Spinal cord (tissue), 9 donors: ENCODE measurements at regions not wholly inside any gene's neighbourhood (a gene's known extent, or its start where the extent isn't known, plus 50 kb on each side); places are given as distances from the start of the nearest gene placed in this dataset.

Source experiments
- DNase-seq, 6 donors: peaks; one replicate each; pipeline versions ENCODE4 v3.0.0 to v3.0.0-alpha.2; 2013 to 2015; ENCODE audit warnings: low spot score in 6 of 6, low read depth in 4 of 6
- H3K27ac ChIP-seq: one replicate; pipeline ENCODE4 v1.5.1; 2013; ENCODE audit warnings: low read depth, low read length, control low read depth
- H3K27me3 ChIP-seq: one replicate; pipeline ENCODE4 v1.6.1; 2013; ENCODE audit warnings: low read length; ENCODE audit not compliant: control insufficient read depth, insufficient read depth
- H3K36me3 ChIP-seq: one replicate; pipeline ENCODE4 v1.6.1; 2013; ENCODE audit warnings: low read length; ENCODE audit not compliant: control insufficient read depth, insufficient read depth
- H3K4me1 ChIP-seq: one replicate; pipeline ENCODE4 v1.6.1; 2013; ENCODE audit warnings: low read length; ENCODE audit not compliant: control insufficient read depth, insufficient read depth
- H3K4me3 ChIP-seq: one replicate; pipeline ENCODE4 v1.5.1; 2013; ENCODE audit warnings: low read depth, low read length, control low read depth
- H3K9me3 ChIP-seq: one replicate; pipeline ENCODE4 v1.6.1; 2013; ENCODE audit warnings: low read length; ENCODE audit not compliant: control insufficient read depth, insufficient read depth
- WGBS: methylation state at CpG from one replicate; pipeline ENCODE4 v1.1.5; 2013; ENCODE audit warnings: missing lambda C conversion rate; ENCODE audit not compliant: insufficient coverage; 5-methylcytosine and 5-hydroxymethylcytosine counted together
- donor health status: healthy.

GRCh38 chr4:126087101-126087500 lies 772.3 kb downstream of the FAT4 start:
- no peak overlapping the region for H3K27ac ChIP-seq
- H3K9me3 ChIP-seq, result no peaks in the 10 kb centered on the region
- H3K27me3 ChIP-seq, result no peaks in the 10 kb centered on the region
- DNase-seq, result peak in 1 of 6 donors; percentile 44
- H3K4me3 ChIP-seq, result no peak overlapping the region
- H3K4me1 ChIP-seq, result no peaks in the 10 kb centered on the region
- H3K36me3 ChIP-seq, result no peaks in the 10 kb centered on the region

GRCh38 chr4:126097155-126097799 lies 782.5 kb downstream of the FAT4 start:
- H3K9me3 ChIP-seq, result no peaks in the 10 kb centered on the region
- DNase-seq, result no peak
- WGBS, result 100% methylated on average over 2 of the region's 4 CpGs
- H3K36me3 ChIP-seq, result no peaks in the 10 kb centered on the region
- H3K27me3 ChIP-seq, result no peaks in the 10 kb centered on the region
- H3K4me3 ChIP-seq, result no peak overlapping the region
- H3K27ac ChIP-seq, result no peak overlapping the region
- no peaks in the 10 kb centered on the region for H3K4me1 ChIP-seq

GRCh38 chr4:126106658-126107057 lies 791.9 kb downstream of the FAT4 start:
- Histone ChIP-seq H3K4me3 (no peak overlapping the region), H3K9me3 (no peaks in the 10 kb centered on the region), H3K27ac (no peak overlapping the region), H3K27me3 (no peaks in the 10 kb centered on the region), H3K36me3 (no peaks in the 10 kb centered on the region), H3K4me1 (no peaks in the 10 kb centered on the region)
- WGBS, result 88% methylated on average over 4 of the region's 8 CpGs
- DNase-seq, result no peak

GRCh38 chr4:126109836-126110235 lies 795.1 kb downstream of the FAT4 start:
- Histone ChIP-seq H3K27me3 (no peaks in the 10 kb centered on the region), H3K4me3 (no peak overlapping the region), H3K36me3 (no peaks in the 10 kb centered on the region), H3K27ac (no peak overlapping the region), H3K4me1 (no peaks in the 10 kb centered on the region), H3K9me3 (no peaks in the 10 kb centered on the region)
- WGBS, result no CpG with 5 or more reads among the region's 2 CpGs
- DNase-seq, result no peak

- H3K4me3 ChIP-seq, result no peak overlapping the region
- WGBS, result no CpG with 5 or more reads among the region's 1 CpG
Observed at GRCh38 chr4:126113058-126113457, 798.3 kb downstream of the FAT4 start.

GRCh38 chr4:126123611-126124325 lies 809.0 kb downstream of the FAT4 start:
- Histone ChIP-seq H3K27me3 (no peaks in the 10 kb centered on the region), H3K4me3 (no peak overlapping the region), H3K36me3 (no peaks in the 10 kb centered on the region), H3K27ac (no peak overlapping the region), H3K4me1 (no peaks in the 10 kb centered on the region), H3K9me3 (no peaks in the 10 kb centered on the region)
- WGBS, result no CpG with 5 or more reads among the region's 1 CpG
- no peak for DNase-seq

More at GRCh38 chr4:126113058-126113457, 798.3 kb downstream of the FAT4 start:
- DNase-seq, result no peak
- Histone ChIP-seq H3K9me3 (peaks cover 1% of the 10 kb centered on the region), H3K27me3 (no peaks in the 10 kb centered on the region), H3K4me1 (no peaks in the 10 kb centered on the region), H3K27ac (no peak overlapping the region), H3K36me3 (no peaks in the 10 kb centered on the region)

- Histone ChIP-seq H3K27me3 (no peaks in the 10 kb centered on the region), H3K27ac (no peak overlapping the region), H3K4me3 (no peak overlapping the region), H3K4me1 (no peaks in the 10 kb centered on the region), H3K36me3 (no peaks in the 10 kb centered on the region), H3K9me3 (no peaks in the 10 kb centered on the region)
- DNase-seq, result no peak
- WGBS, result no CpG with 5 or more reads among the region's 1 CpG
Observed at GRCh38 chr4:126124818-126125217, 810.1 kb downstream of the FAT4 start.

GRCh38 chr4:126130215-126130614 lies 815.5 kb downstream of the FAT4 start:
- DNase-seq, result no peak
- no peaks in the 10 kb centered on the region for H3K36me3 ChIP-seq
- H3K27me3 ChIP-seq, result no peaks in the 10 kb centered on the region
- no peaks in the 10 kb centered on the region for H3K4me1 ChIP-seq
- H3K27ac ChIP-seq, result no peak overlapping the region
- H3K4me3 ChIP-seq, result no peak overlapping the region
- H3K9me3 ChIP-seq, result no peaks in the 10 kb centered on the region

GRCh38 chr4:126136922-126137781 lies 822.4 kb downstream of the FAT4 start:
- no CpG with 5 or more reads among the region's 5 CpGs for WGBS
- DNase-seq, result no peak
- Histone ChIP-seq H3K4me1 (no peaks in the 10 kb centered on the region), H3K9me3 (no peaks in the 10 kb centered on the region), H3K36me3 (no peaks in the 10 kb centered on the region), H3K4me3 (no peak overlapping the region), H3K27me3 (no peaks in the 10 kb centered on the region), H3K27ac (no peak overlapping the region)
